ENCODE measurements at regions not wholly inside any gene's neighbourhood (a gene's known extent, or its start where the extent isn't known, plus 50 kb on each side); places are given as distances from the start of the nearest gene placed in this dataset.

GRCh38 chr10:53256623-53257022 lies 484.0 kb upstream of the MBL2 start:
- TF ChIP-seq CTCF (IDR thresholded peaks at IDR 0.05), result no peak
- TF ChIP-seq POLR2AphosphoS5 (IDR thresholded peaks at IDR 0.05), result no peak
- TF ChIP-seq POLR2A (IDR thresholded peaks at IDR 0.05), result no peak
- TF ChIP-seq EP300 (IDR thresholded peaks at IDR 0.05), result peak in 1 of 4 donors; percentile 46
